ENCODE measurements at regions not wholly inside any gene's neighbourhood (a gene's known extent, or its start where the extent isn't known, plus 50 kb on each side); places are given as distances from the start of the nearest gene placed in this dataset.

GRCh38 chr16:86751076-86752030 is 173.0 kb downstream of the FOXL1 start:
- no peak for TF ChIP-seq CTCF (conservative IDR thresholded peaks at IDR 0.05)
- no peaks in the 10 kb centered on the region for H3K4me1 ChIP-seq (ENCODE audit: control insufficient read depth, insufficient read depth, low read length)
- Mint-ChIP-seq H3K36me3 (ENCODE audit: low read depth) (no peaks in the 10 kb centered on the region), H3K9me3 (no peaks in the 10 kb centered on the region), H3K4me1 (peaks cover 9% of the 10 kb centered on the region), H3K27ac (no peak overlapping the region), H3K27me3 (ENCODE audit: insufficient read depth) (peaks cover 29% of the 10 kb centered on the region), H3K4me3 (no peak overlapping the region)
- 90 to 97% methylated on average over 9 to 12 of the region's 12 CpGs for WGBS, 2 experiments (ENCODE audit: insufficient coverage in 1 of 2, insufficient read length in 1 of 2)
- no peaks in the 10 kb centered on the region for H3K9me3 ChIP-seq (ENCODE audit: control insufficient read depth, low read length)
- H3K27ac ChIP-seq (ENCODE audit: low read depth, low read length) = no peak overlapping the region
- no peak overlapping the region for H3K9ac ChIP-seq (ENCODE audit: extremely low read depth, low read length, poor library complexity, severe bottlenecking)
- no peak for DNase-seq
- H3K27me3 ChIP-seq (ENCODE audit: control insufficient read depth, insufficient read depth, low read length, poor library complexity, severe bottlenecking) = no peaks in the 10 kb centered on the region
- H3K4me3 ChIP-seq (ENCODE audit: low read length) = no peak overlapping the region
- no peaks in the 10 kb centered on the region for H3K36me3 ChIP-seq (ENCODE audit: control insufficient read depth, insufficient read depth, low read length)

- Mint-ChIP-seq H3K4me3 (no peak overlapping the region), H3K4me1 (peaks cover 6% of the 10 kb centered on the region), H3K36me3 (ENCODE audit: low read depth) (no peaks in the 10 kb centered on the region), H3K9me3 (no peaks in the 10 kb centered on the region), H3K27me3 (ENCODE audit: insufficient read depth) (peaks cover 18% of the 10 kb centered on the region), H3K27ac (no peak overlapping the region)
- Histone ChIP-seq H3K9me3 (ENCODE audit: control insufficient read depth, low read length) (no peaks in the 10 kb centered on the region), H3K4me1 (ENCODE audit: control insufficient read depth, insufficient read depth, low read length) (no peaks in the 10 kb centered on the region), H3K36me3 (ENCODE audit: control insufficient read depth, insufficient read depth, low read length) (no peaks in the 10 kb centered on the region), H3K27ac (ENCODE audit: low read depth, low read length) (no peak overlapping the region), H3K27me3 (ENCODE audit: control insufficient read depth, insufficient read depth, low read length, poor library complexity, severe bottlenecking) (no peaks in the 10 kb centered on the region), H3K9ac (ENCODE audit: extremely low read depth, low read length, poor library complexity, severe bottlenecking) (no peak overlapping the region), H3K4me3 (ENCODE audit: low read length) (no peak overlapping the region)
- 93 to 96% methylated on average over 25 of the region's 25 CpGs for WGBS, 2 experiments (ENCODE audit: insufficient coverage in 1 of 2, insufficient read length in 1 of 2)
- TF ChIP-seq CTCF (conservative IDR thresholded peaks at IDR 0.05) = no peak
- DNase-seq = no peak
These were observed 174.3 kb downstream of the FOXL1 start for GRCh38 chr16:86752582-86753175.

- peaks cover 12% of the 10 kb centered on the region for H3K27me3 Mint-ChIP-seq (ENCODE audit: insufficient read depth)
- H3K4me3 Mint-ChIP-seq = no peak overlapping the region
- Histone ChIP-seq H3K27ac (ENCODE audit: low read depth, low read length) (no peak overlapping the region), H3K9me3 (ENCODE audit: control insufficient read depth, low read length) (no peaks in the 10 kb centered on the region), H3K36me3 (ENCODE audit: control insufficient read depth, insufficient read depth, low read length) (no peaks in the 10 kb centered on the region), H3K9ac (ENCODE audit: extremely low read depth, low read length, poor library complexity, severe bottlenecking) (no peak overlapping the region), H3K4me1 (ENCODE audit: control insufficient read depth, insufficient read depth, low read length) (no peaks in the 10 kb centered on the region), H3K27me3 (ENCODE audit: control insufficient read depth, insufficient read depth, low read length, poor library complexity, severe bottlenecking) (no peaks in the 10 kb centered on the region), H3K4me3 (ENCODE audit: low read length) (no peak overlapping the region)
- H3K36me3 Mint-ChIP-seq (ENCODE audit: low read depth) = no peaks in the 10 kb centered on the region
- DNase-seq = no peak
- H3K27ac Mint-ChIP-seq = no peak overlapping the region
- H3K9me3 Mint-ChIP-seq = no peaks in the 10 kb centered on the region
- WGBS, 2 experiments (ENCODE audit: insufficient coverage in 1 of 2, insufficient read length in 1 of 2) = 90% methylated on average over 11 to 15 of the region's 15 CpGs
- TF ChIP-seq CTCF (conservative IDR thresholded peaks at IDR 0.05) = no peak
- peaks cover 5% of the 10 kb centered on the region for H3K4me1 Mint-ChIP-seq
These were observed 175.1 kb downstream of the FOXL1 start for GRCh38 chr16:86753399-86753798.

Data from endodermal cell (in vitro differentiated cells).